Endothelial cell of umbilical vein (primary cell): ENCODE measurements at regions not wholly inside any gene's neighbourhood (a gene's known extent, or its start where the extent isn't known, plus 50 kb on each side); places are given as distances from the start of the nearest gene placed in this dataset.

Source experiments
- BruUV-seq: library from RNA; stranded (reverse); fragments of 400-500 nt; replicated peaks from 2 replicates; lab custom pipeline; 2021; lab: Mats Ljungman, UMichigan
- CTCF ChIA-PET: fragments of 300-600, 350-600 bp; sonication (Branson Sonifier 250); formaldehyde crosslinking; loops from one replicate; lab custom pipeline; 2021; ENCODE audit warnings: antibody characterized with exemption, inconsistent platforms; lab: Charles Lee
- POLR2A ChIA-PET: fragments of 300-600, 350-600 bp; sonication (Branson Sonifier 250); formaldehyde crosslinking; loops from one replicate; lab custom pipeline; 2021; ENCODE audit warnings: antibody characterized with exemption, inconsistent platforms; lab: Charles Lee
- DNase-seq: peaks from one replicate; pipeline ENCODE4 v3.0.0-alpha.2; 2011; ENCODE audit warnings: low read depth, low spot score
- FAIRE-seq: peaks from 2 replicates; lab custom pipeline; 2011; peaks lifted over from hg19 to GRCh38; lab: Jason Lieb, UNC
- H2AFZ ChIP-seq: 2 replicates; pipeline ENCODE4 v1.6.0; 2012; ENCODE audit warnings: low read depth, low read length, control low read depth, inconsistent platforms
- H3K27ac ChIP-seq: 2 replicates; pipeline ENCODE4 v1.5.1; 2011; ENCODE audit warnings: low read depth, mild to moderate bottlenecking, control low read depth, low read length, moderate library complexity; ENCODE audit not compliant: insufficient read depth
- H3K27me3 ChIP-seq, 2 experiments: 2 replicates each; pipeline versions ENCODE4 v1.6.0 to v1.6.1; 2011; ENCODE audit warnings: low read length in 2 of 2, mixed read lengths in 1 of 2; ENCODE audit not compliant: control insufficient read depth in 2 of 2, insufficient read depth in 2 of 2
- H3K36me3 ChIP-seq, 2 experiments: 2 replicates in 1 of 2; 3 replicates in 1 of 2; pipeline ENCODE4 v1.5.1; 2011; ENCODE audit warnings: low read length in 2 of 2, mild to moderate bottlenecking in 1 of 2, moderate library complexity in 1 of 2; ENCODE audit not compliant: control insufficient read depth in 2 of 2, insufficient read depth in 2 of 2; ENCODE audit errors: extremely low read depth in 1 of 2
- H3K4me1 ChIP-seq: 3 replicates; pipeline ENCODE4 v1.5.1; 2011; ENCODE audit warnings: mild to moderate bottlenecking, low read length; ENCODE audit not compliant: control insufficient read depth, insufficient read depth; ENCODE audit errors: extremely low read depth
- H3K4me2 ChIP-seq: 2 replicates; pipeline ENCODE4 v1.6.1; 2011; ENCODE audit warnings: low read length, control low read depth, mixed read lengths; ENCODE audit not compliant: insufficient read depth
- H3K4me3 ChIP-seq, 3 experiments: fragments of 200-600 bp in 1 of 3; sonication (generic), shearing (Covaris generic) in 1 of 3; replicated peaks in 1 of 3; 2 replicates each; pipeline ENCODE4 v1.5.1; 2011 to 2016; ENCODE audit warnings: control low read depth in 3 of 3, low read length in 3 of 3, mild to moderate bottlenecking in 2 of 3, inconsistent platforms in 1 of 3, low read depth in 1 of 3, moderate library complexity in 1 of 3; ENCODE audit not compliant: insufficient read depth in 1 of 3
- H3K79me2 ChIP-seq: 2 replicates; pipeline ENCODE4 v1.6.0; 2012; ENCODE audit warnings: low read length, inconsistent platforms; ENCODE audit not compliant: control insufficient read depth, insufficient read depth
- H3K9ac ChIP-seq: replicated peaks from 2 replicates; pipeline ENCODE3; 2011; ENCODE audit warnings: low read length, control low read depth; ENCODE audit not compliant: insufficient read depth; ENCODE audit errors: extremely low read depth
- H3K9me1 ChIP-seq: replicated peaks from 3 replicates; pipeline ENCODE4 v1.6.0; 2011; ENCODE audit warnings: mild to moderate bottlenecking, low read length; ENCODE audit not compliant: control insufficient read depth, insufficient read depth; ENCODE audit errors: extremely low read depth
- H3K9me3 ChIP-seq: replicated peaks from 2 replicates; pipeline ENCODE4 v1.5.1; 2012; ENCODE audit warnings: low read length, inconsistent platforms; ENCODE audit not compliant: control insufficient read depth, insufficient read depth
- H4K20me1 ChIP-seq: replicated peaks from 2 replicates; pipeline ENCODE3; 2011; ENCODE audit warnings: mild to moderate bottlenecking, low read length; ENCODE audit not compliant: control insufficient read depth, insufficient read depth; ENCODE audit errors: extremely low read depth
- CTCF ChIP-seq, 2 donors: IDR thresholded peaks; 1 replicate in 1 of 2; 2 replicates in 1 of 2; pipeline ENCODE4 v1.5.1; 2011; ENCODE audit warnings: low read length in 2 of 2, mild to moderate bottlenecking in 2 of 2, moderate library complexity in 2 of 2, control low read depth in 1 of 2, inconsistent platforms in 1 of 2, low read depth in 1 of 2; ENCODE audit not compliant: insufficient read depth in 1 of 2; ENCODE audit errors: extremely low read depth in 1 of 2
- EZH2 ChIP-seq: IDR thresholded peaks from 2 replicates; pipeline ENCODE4 v1.6.1; 2012; ENCODE audit warnings: borderline replicate concordance, low read depth, mild to moderate bottlenecking, moderate library complexity, low read length, inconsistent platforms; ENCODE audit not compliant: severe bottlenecking
- FOS ChIP-seq: IDR thresholded peaks from 2 replicates; pipeline ENCODE4 v1.6.1; 2011; ENCODE audit warnings: mild to moderate bottlenecking, low read length, moderate library complexity, borderline replicate concordance; ENCODE audit not compliant: insufficient read depth
- GATA2 ChIP-seq: IDR thresholded peaks from 2 replicates; pipeline ENCODE4 v1.7.0; 2011; ENCODE audit warnings: low read depth, mild to moderate bottlenecking, moderate library complexity, mixed read lengths, low read length; ENCODE audit not compliant: insufficient read length, insufficient read depth
- JUN ChIP-seq: IDR thresholded peaks from 2 replicates; pipeline ENCODE4 v1.6.1; 2011; ENCODE audit warnings: borderline replicate concordance, low read depth; ENCODE audit not compliant: insufficient read length, insufficient read depth
- MYC ChIP-seq: IDR thresholded peaks from one replicate; pipeline ENCODE4 v1.6.1; 2011; ENCODE audit warnings: mild to moderate bottlenecking, low read depth, low read length
- POLR2A ChIP-seq: IDR thresholded peaks from 2 replicates; pipeline ENCODE4 v1.6.1; 2012; ENCODE audit warnings: low read depth, mild to moderate bottlenecking, control low read depth, low read length
- POLR2AphosphoS5 ChIP-seq: IDR thresholded peaks from 2 replicates; pipeline ENCODE4 v1.6.1; 2012; ENCODE audit warnings: low read depth, mild to moderate bottlenecking, control low read depth, low read length, moderate library complexity; ENCODE audit not compliant: insufficient read depth
- dilution Hi-C: fragments of 300-500 bp; cut with MboI; formaldehyde crosslinking; loops from one replicate; pipeline ENCODE4 v1.15.0; 2019; ENCODE audit warnings: low sequenced_read_pairs; ENCODE audit not compliant: extremely low pct_ligation_motif_present
- intact Hi-C: fragments of 100-400 bp; cut with micrococcal nuclease; formaldehyde crosslinking; loops from one replicate; pipeline ENCODE4 v1.10.0; 2022
- TF ChIP-seq, protein P1 (sequence below): IDR thresholded peaks from 2 replicates; pipeline ENCODE4 v1.6.1; 2011; ENCODE audit not compliant: insufficient read depth, insufficient read length

DNA sequence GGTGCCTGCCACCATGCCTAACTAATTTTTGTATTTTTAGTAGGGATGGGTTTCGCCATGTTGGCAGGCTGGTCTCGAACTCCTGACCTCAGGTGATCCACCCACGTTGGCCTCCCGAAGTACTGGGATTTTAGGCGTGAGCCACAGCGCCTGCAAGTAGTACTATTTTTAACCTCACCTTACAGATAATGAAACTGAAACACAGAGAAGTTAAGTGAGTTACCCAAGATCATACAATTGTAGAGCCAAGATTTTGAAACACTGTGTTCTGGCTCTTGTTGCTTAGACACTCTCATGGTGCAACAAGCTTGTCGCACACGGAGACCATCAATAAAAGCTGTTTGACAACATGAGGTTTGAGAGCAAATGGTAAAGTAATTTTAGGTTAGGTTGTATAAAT, 159.1 kb upstream of the LMNTD1 start:
- H3K27ac ChIP-seq: no peak overlapping the region
- dilution Hi-C loops (no loop called here), intact Hi-C loops (no loop called here)
- no peaks in the 10 kb centered on the region for H3K4me1 ChIP-seq
- no peaks in the 10 kb centered on the region for H3K9me3 ChIP-seq
- TF ChIP-seq GATA2 (no peak), POLR2A (no peak), JUN (no peak), CTCF (IDR thresholded peaks at IDR 0.05; ENCODE audit: extremely low read depth in 1 of 2, insufficient read depth in 1 of 2, low read depth in 1 of 2, low read length in 2 of 2) (no peak), EZH2 (no peak), FOS (no peak), MYC (no peak), POLR2AphosphoS5 (no peak)
- TF ChIP-seq, protein P1, sequence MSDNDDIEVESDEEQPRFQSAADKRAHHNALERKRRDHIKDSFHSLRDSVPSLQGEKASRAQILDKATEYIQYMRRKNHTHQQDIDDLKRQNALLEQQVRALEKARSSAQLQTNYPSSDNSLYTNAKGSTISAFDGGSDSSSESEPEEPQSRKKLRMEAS: no peak
- H3K79me2 ChIP-seq: no peaks in the 10 kb centered on the region
- no peak overlapping the region for H3K4me2 ChIP-seq
- ChIA-PET POLR2A (no interaction called here), CTCF (interaction anchor here (1.4 to 1.7 kb wide), 2 partner anchors 9 to 15 kb away, joined by 3 to 4 read pairs; no protein-coding TSS in a partner anchor)
- BruUV-seq: no TSS peak
- H3K9me1 ChIP-seq: no peaks in the 10 kb centered on the region
- H4K20me1 ChIP-seq: no peaks in the 10 kb centered on the region
- DNase-seq: no peak
- no peaks in the 10 kb centered on the region for H3K36me3 ChIP-seq
- no peak overlapping the region for H3K4me3 ChIP-seq
- no peaks in the 10 kb centered on the region for H3K27me3 ChIP-seq
- no peak for FAIRE-seq
- no peak overlapping the region for H2AFZ ChIP-seq
- no peak overlapping the region for H3K9ac ChIP-seq
